BE2C (cell line): ENCODE measurements at regions not wholly inside any gene's neighbourhood (a gene's known extent, or its start where the extent isn't known, plus 50 kb on each side); places are given as distances from the start of the nearest gene placed in this dataset.

ENCODE experiments used
- DNase-seq: peaks from one replicate; pipeline ENCODE4 v3.0.0-alpha.2; 2020
- H3K27me3 ChIP-seq: fragments of 250-450 bp; sonication (Bioruptor Pico); 2 replicates; pipeline ENCODE4 v1.5.1; 2020; ENCODE audit warnings: mild to moderate bottlenecking
- H3K36me3 ChIP-seq: fragments of 250-450 bp; sonication (Bioruptor Pico); 2 replicates; pipeline ENCODE4 v1.5.1; 2020; ENCODE audit warnings: mild to moderate bottlenecking
- H3K4me1 ChIP-seq: fragments of 250-450 bp; sonication (Bioruptor Pico); 2 replicates; pipeline ENCODE4 v1.5.1; 2020
- H3K4me3 ChIP-seq: 2 replicates; pipeline ENCODE4 v1.5.1; 2011; ENCODE audit warnings: low read depth, low read length
- H3K9me3 ChIP-seq: fragments of 250-450 bp; sonication (Bioruptor Pico); 2 replicates; pipeline ENCODE4 v1.5.1; 2020
- TF ChIP-seq, protein P1 (sequence below): IDR thresholded peaks from 2 replicates; pipeline ENCODE4 v1.5.1; 2012; ENCODE audit warnings: mild to moderate bottlenecking, low read depth, low read length

DNA sequence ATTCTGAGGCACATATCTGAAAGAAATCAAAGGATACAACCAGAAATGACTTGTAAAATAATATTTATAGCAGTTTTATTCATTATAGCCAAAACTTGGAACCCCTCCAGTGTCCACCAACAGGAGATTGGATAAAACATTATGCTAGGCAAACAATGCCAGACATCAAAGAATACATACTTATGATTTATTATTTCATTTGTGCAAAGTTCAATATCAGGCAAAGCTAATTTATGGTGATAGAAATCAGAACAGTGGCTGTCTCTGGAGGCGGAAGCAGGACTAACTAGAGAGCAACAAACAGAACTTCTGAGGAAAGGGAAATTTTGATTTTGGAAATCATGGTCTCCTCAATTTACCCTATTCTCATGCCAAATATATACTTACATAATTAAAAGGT lies 193.1 kb downstream of the ICE1 start:
- TF ChIP-seq, protein P1, sequence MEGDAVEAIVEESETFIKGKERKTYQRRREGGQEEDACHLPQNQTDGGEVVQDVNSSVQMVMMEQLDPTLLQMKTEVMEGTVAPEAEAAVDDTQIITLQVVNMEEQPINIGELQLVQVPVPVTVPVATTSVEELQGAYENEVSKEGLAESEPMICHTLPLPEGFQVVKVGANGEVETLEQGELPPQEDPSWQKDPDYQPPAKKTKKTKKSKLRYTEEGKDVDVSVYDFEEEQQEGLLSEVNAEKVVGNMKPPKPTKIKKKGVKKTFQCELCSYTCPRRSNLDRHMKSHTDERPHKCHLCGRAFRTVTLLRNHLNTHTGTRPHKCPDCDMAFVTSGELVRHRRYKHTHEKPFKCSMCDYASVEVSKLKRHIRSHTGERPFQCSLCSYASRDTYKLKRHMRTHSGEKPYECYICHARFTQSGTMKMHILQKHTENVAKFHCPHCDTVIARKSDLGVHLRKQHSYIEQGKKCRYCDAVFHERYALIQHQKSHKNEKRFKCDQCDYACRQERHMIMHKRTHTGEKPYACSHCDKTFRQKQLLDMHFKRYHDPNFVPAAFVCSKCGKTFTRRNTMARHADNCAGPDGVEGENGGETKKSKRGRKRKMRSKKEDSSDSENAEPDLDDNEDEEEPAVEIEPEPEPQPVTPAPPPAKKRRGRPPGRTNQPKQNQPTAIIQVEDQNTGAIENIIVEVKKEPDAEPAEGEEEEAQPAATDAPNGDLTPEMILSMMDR: no peak
- Histone ChIP-seq H3K4me3 (peak overlapping the region; percentile 6; the same call in 1 of the 2 replicates), H3K9me3 (no peaks in the 10 kb centered on the region), H3K4me1 (peaks cover 25% of the 10 kb centered on the region), H3K27me3 (no peaks in the 10 kb centered on the region), H3K36me3 (no peaks in the 10 kb centered on the region)
- DNase-seq: peak; percentile 71

DNA sequence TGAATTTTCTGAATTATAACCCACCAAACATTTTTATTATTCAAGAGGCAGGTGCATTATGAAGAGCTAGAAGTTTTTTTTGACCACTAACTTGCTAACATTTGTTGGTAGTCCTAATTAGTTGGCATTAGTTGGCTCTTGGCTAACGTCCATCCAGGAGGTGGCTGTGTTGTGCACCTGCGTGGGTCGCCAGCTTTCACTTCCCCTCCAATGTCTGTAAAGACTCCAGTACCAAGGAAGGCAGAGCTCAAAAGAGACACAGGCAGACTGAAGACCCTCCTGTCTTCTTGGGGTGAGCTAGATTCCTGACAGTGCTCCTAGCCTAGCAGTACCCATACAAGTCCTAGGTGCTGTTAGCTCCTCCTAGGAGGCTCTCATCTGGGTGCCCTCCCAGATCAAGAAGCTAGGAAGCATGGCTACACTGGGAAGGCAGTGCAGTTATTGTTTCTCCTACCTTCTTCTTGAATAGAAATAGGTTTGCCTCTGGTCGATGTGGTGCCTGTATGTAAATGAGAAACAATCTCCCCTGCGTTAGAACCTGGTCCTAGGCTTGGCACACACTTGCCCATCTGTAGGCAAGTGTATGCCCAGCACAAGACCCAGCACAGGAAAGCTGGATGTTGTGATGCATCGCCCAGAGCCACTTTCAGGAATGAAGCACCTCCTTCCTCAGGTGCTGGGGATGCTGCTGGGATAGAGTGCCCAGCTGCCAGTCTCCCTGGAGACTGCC lies 190.9 kb downstream of the ICE1 start:
- Histone ChIP-seq H3K4me1 (peaks cover 23% of the 10 kb centered on the region), H3K9me3 (no peaks in the 10 kb centered on the region), H3K27me3 (no peaks in the 10 kb centered on the region), H3K36me3 (no peaks in the 10 kb centered on the region), H3K4me3 (no peak overlapping the region)
- TF ChIP-seq, protein P1: no peak
- no peak for DNase-seq

DNA sequence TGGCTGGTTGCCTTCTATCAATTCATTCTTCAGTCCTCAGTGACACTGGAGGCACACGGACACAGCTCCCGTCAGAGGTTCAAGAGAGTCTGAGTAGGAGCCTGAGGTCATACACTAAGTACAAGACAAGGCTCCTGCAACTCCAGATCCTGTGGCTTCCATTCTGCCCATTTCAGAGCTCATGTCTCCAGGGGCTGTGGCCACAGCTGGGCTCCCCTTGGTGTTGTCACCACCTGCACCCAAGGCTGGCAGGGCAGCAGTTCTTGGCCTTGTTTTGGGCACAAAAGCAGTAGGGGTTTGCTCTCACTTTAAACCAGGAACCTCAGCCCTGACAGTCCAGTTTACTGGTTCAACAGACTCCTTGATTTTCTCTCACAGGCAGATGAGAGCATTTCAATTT lies 189.6 kb downstream of the ICE1 start:
- Histone ChIP-seq H3K9me3 (no peaks in the 10 kb centered on the region), H3K4me3 (no peak overlapping the region), H3K4me1 (peaks cover 12% of the 10 kb centered on the region), H3K27me3 (no peaks in the 10 kb centered on the region), H3K36me3 (no peaks in the 10 kb centered on the region)
- TF ChIP-seq, protein P1: no peak
- DNase-seq: no peak

DNA sequence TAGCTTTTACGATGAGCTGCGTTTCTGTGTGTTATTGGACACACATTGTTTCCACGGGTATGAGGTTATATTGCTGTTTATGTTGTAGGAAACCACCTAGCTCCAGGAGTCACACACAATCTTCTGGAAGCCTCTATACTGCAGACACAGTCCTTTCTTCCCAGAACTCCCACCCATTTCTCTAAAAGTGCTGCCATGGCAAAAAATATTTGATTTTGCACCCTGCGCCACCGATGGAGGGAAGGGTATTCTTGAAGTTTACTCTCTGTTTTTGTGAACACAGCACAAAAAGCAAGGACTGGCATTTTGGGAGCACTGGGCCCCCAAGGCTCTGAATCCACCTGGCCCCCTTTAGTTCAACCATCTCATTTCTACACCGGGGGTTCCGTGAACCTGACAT lies 187.5 kb downstream of the ICE1 start:
- H3K9me3 ChIP-seq: no peaks in the 10 kb centered on the region
- no peaks in the 10 kb centered on the region for H3K27me3 ChIP-seq
- H3K4me3 ChIP-seq: no peak overlapping the region
- no peaks in the 10 kb centered on the region; the same call in 1 of the 2 replicates for H3K4me1 ChIP-seq
- no peak for DNase-seq
- no peaks in the 10 kb centered on the region for H3K36me3 ChIP-seq
- TF ChIP-seq, protein P1: no peak

DNA sequence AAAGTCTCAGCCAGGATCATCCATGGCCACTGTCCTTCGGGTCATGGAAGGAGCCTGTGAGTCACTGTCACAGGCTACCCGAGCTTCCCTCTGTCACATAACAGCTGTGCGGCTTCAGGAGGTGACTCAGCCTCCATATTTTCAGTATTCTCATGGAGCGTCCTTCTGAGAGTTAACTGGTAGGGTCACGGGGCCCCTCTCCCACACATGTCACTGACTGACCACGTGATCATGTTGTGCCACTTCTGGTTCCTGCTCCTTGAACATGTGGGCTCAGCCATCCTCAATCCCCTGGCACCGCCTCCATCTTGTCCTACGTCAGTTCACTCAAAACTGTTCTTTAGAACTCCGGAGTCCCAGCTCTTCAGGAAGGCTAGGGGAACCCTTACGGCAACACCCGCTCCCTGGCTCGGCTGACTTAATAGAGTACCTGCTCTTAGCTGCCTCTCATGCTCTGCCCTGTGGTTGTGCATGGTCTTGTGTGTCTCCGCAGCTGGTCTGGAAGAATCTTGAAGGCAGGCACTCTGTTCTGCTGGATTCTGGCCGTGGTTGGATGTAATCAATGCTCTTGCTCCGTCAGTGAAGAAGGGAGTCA lies 182.8 kb downstream of the ICE1 start:
- TF ChIP-seq, protein P1: no peak

DNA sequence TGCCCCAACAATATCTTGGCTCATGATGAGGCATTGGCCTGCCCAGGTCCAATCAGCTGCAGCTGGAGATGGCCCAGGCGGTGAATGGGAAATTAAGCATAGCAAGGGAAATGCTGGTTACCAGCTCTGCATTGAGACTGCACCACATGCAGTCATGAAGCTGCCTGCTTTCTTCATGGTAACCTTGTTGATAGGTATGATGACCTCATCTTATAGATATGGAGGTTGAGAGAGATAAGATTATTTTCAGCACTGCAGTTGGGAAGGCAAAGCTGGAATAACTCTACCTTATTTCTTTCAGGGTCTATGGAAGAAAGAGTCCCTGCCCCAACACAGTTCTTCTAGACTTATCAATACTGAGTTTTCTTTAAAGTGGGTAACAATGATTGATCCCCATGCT lies 180.1 kb downstream of the ICE1 start:
- H3K27me3 ChIP-seq: no peaks in the 10 kb centered on the region
- peaks cover 11% of the 10 kb centered on the region for H3K4me1 ChIP-seq
- H3K4me3 ChIP-seq: no peak overlapping the region
- TF ChIP-seq, protein P1: no peak
- no peaks in the 10 kb centered on the region for H3K36me3 ChIP-seq
- no peaks in the 10 kb centered on the region for H3K9me3 ChIP-seq
- no peak for DNase-seq

More for the DNA sequence above, 182.8 kb downstream of the ICE1 start:
- Histone ChIP-seq H3K4me1 (peaks cover 11% of the 10 kb centered on the region), H3K4me3 (no peak overlapping the region), H3K36me3 (no peaks in the 10 kb centered on the region), H3K27me3 (no peaks in the 10 kb centered on the region), H3K9me3 (no peaks in the 10 kb centered on the region)
- DNase-seq: no peak
